HFFc6 (cell line): ENCODE measurements at regions not wholly inside any gene's neighbourhood (a gene's known extent, or its start where the extent isn't known, plus 50 kb on each side); places are given as distances from the start of the nearest gene placed in this dataset.

Experiments used
- DNase-seq: peaks from one replicate; pipeline ENCODE4 v3.0.0-alpha.2; 2018
- H3K27ac Mint-ChIP-seq: 2 replicates; pipeline ENCODE4 v1.8.0; 2020; ENCODE audit warnings: mild to moderate bottlenecking, mixed read lengths
- H3K27me3 Mint-ChIP-seq: 2 replicates; pipeline ENCODE4 v1.8.0; 2021; ENCODE audit warnings: mild to moderate bottlenecking, moderate library complexity, mixed read lengths; ENCODE audit not compliant: insufficient read depth
- H3K36me3 Mint-ChIP-seq: 2 replicates; pipeline ENCODE4 v1.8.0; 2021; ENCODE audit warnings: low read depth, mixed read lengths
- H3K4me1 Mint-ChIP-seq: 2 replicates; pipeline ENCODE4 v1.8.0; 2020; ENCODE audit warnings: low read depth, mixed read lengths
- H3K4me3 Mint-ChIP-seq: 2 replicates; pipeline ENCODE4 v1.8.0; 2020; ENCODE audit warnings: mild to moderate bottlenecking, moderate library complexity, mixed read lengths
- H3K9me3 Mint-ChIP-seq: 2 replicates; pipeline ENCODE4 v1.8.0; 2020; ENCODE audit warnings: mild to moderate bottlenecking, mixed read lengths
- CTCF ChIP-seq: fragments of 200-600 bp; sonication (generic); IDR thresholded peaks from 2 replicates; pipeline ENCODE4 v1.5.0; 2021; ENCODE audit warnings: antibody characterized with exemption, mild to moderate bottlenecking

- Mint-ChIP-seq H3K36me3 (peaks cover 6% of the 10 kb centered on the region; the same call in 1 of the 2 replicates), H3K9me3 (peaks cover 18% of the 10 kb centered on the region), H3K27ac (no peak overlapping the region), H3K4me3 (no peak overlapping the region), H3K4me1 (peaks cover 19% of the 10 kb centered on the region), H3K27me3 (no peaks in the 10 kb centered on the region)
- TF ChIP-seq CTCF: no peak
- no peak for DNase-seq
These were observed 237.5 kb upstream of the TMTC1 start for GRCh38 chr12:30021051-30021833.

- no peaks in the 10 kb centered on the region for H3K27me3 Mint-ChIP-seq
- DNase-seq: no peak
- H3K4me3 Mint-ChIP-seq: no peak overlapping the region; the same call in 1 of the 2 replicates
- peaks cover 10% of the 10 kb centered on the region; the same call in 1 of the 2 replicates for H3K4me1 Mint-ChIP-seq
- H3K9me3 Mint-ChIP-seq: peaks cover 16% of the 10 kb centered on the region
- no peak for TF ChIP-seq CTCF
- H3K27ac Mint-ChIP-seq: no peak overlapping the region
- H3K36me3 Mint-ChIP-seq: no peaks in the 10 kb centered on the region
These were observed 235.8 kb upstream of the TMTC1 start for GRCh38 chr12:30019366-30020140.

- Mint-ChIP-seq H3K27me3 (peaks cover 3% of the 10 kb centered on the region; the same call in 1 of the 2 replicates), H3K9me3 (peaks cover 16% of the 10 kb centered on the region), H3K4me1 (peaks cover 10% of the 10 kb centered on the region; the same call in 1 of the 2 replicates), H3K36me3 (no peaks in the 10 kb centered on the region), H3K27ac (no peak overlapping the region), H3K4me3 (no peak overlapping the region)
- no peak for TF ChIP-seq CTCF
- no peak for DNase-seq
These were observed 232.9 kb upstream of the TMTC1 start for GRCh38 chr12:30016540-30017055.

- no peaks in the 10 kb centered on the region for H3K36me3 Mint-ChIP-seq
- H3K27ac Mint-ChIP-seq: no peak overlapping the region
- no peak overlapping the region for H3K4me3 Mint-ChIP-seq
- DNase-seq: no peak
- H3K9me3 Mint-ChIP-seq: peaks cover 16% of the 10 kb centered on the region
- peaks cover 3% of the 10 kb centered on the region; the same call in 1 of the 2 replicates for H3K27me3 Mint-ChIP-seq
- TF ChIP-seq CTCF: no peak
- H3K4me1 Mint-ChIP-seq: peaks cover 10% of the 10 kb centered on the region; the same call in 1 of the 2 replicates
These were observed 232.0 kb upstream of the TMTC1 start for GRCh38 chr12:30015631-30016337.

- no peak for DNase-seq
- TF ChIP-seq CTCF: no peak
- Mint-ChIP-seq H3K4me3 (no peak overlapping the region), H3K27ac (no peak overlapping the region), H3K36me3 (no peaks in the 10 kb centered on the region), H3K27me3 (peaks cover 3% of the 10 kb centered on the region; the same call in 1 of the 2 replicates), H3K4me1 (peaks cover 8% of the 10 kb centered on the region; the same call in 1 of the 2 replicates), H3K9me3 (peaks cover 16% of the 10 kb centered on the region)
These were observed 231.2 kb upstream of the TMTC1 start for GRCh38 chr12:30014991-30015390.
